ENCODE measurements at regions not wholly inside any gene's neighbourhood (a gene's known extent, or its start where the extent isn't known, plus 50 kb on each side); places are given as distances from the start of the nearest gene placed in this dataset.

- no peaks in the 10 kb centered on the region for H3K27me3 ChIP-seq (ENCODE audit: control insufficient read depth, low read length)
- no peak overlapping the region for H3K27ac ChIP-seq (ENCODE audit: low read depth, low read length)
- no peaks in the 10 kb centered on the region for H3K4me1 ChIP-seq (ENCODE audit: control insufficient read depth, low read length)
- no peaks in the 10 kb centered on the region for H4K20me1 ChIP-seq (ENCODE audit: control insufficient read depth, insufficient read depth, low read depth, low read length)
- TF ChIP-seq CTCF (IDR thresholded peaks at IDR 0.05; ENCODE audit: low read depth, low read length, poor library complexity, severe bottlenecking) (no peak), EZH2phosphoT487 (IDR thresholded peaks at IDR 0.05; ENCODE audit: borderline replicate concordance, low read length) (no peak)
- H3F3A ChIP-seq (ENCODE audit: control insufficient read depth, insufficient read depth), result no peaks in the 10 kb centered on the region
- no peaks in the 10 kb centered on the region for H3K9me2 ChIP-seq (replicated peaks; ENCODE audit: control insufficient read depth, low read length)
- H3K9me3 ChIP-seq (ENCODE audit: control insufficient read depth, insufficient read depth, low read length), result no peaks in the 10 kb centered on the region
- H3K79me2 ChIP-seq (ENCODE audit: control insufficient read depth, low read length), result no peaks in the 10 kb centered on the region
- no peaks in the 10 kb centered on the region for H3K36me3 ChIP-seq (ENCODE audit: control insufficient read depth, low read length)
- H3K4me3 ChIP-seq (ENCODE audit: low read length), result no peak overlapping the region
- H3K4me2 ChIP-seq (ENCODE audit: low read length), result no peak overlapping the region
Observed at GRCh38 chr18:64295839-64296238, 147.0 kb upstream of the LINC00305 start.

DNA sequence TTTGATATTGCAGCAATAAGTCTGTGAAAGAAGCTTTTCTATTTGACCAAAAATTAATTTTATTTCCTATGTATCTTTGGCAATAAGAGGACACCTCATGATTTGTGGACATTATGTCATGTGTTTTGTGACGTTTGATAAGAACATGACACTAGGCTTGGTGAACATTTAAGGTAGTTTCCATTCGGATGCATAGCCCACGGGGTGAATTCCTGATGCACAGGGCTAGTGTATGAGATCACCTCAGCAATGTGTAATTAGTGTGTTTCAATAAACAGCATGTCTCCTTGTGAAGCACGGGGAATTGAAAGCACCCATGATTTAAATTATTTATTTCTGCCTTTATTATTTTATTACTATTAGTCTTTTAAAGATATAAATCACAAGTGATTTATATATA, 146.1 kb upstream of the LINC00305 start:
- Histone ChIP-seq H3K4me3 (ENCODE audit: low read length) (no peak overlapping the region), H3K27ac (ENCODE audit: low read depth, low read length) (no peak overlapping the region), H3K79me2 (ENCODE audit: control insufficient read depth, low read length) (no peaks in the 10 kb centered on the region), H3K9me3 (ENCODE audit: control insufficient read depth, insufficient read depth, low read length) (no peaks in the 10 kb centered on the region), H4K20me1 (ENCODE audit: control insufficient read depth, insufficient read depth, low read depth, low read length) (no peaks in the 10 kb centered on the region), H3K4me2 (ENCODE audit: low read length) (no peak overlapping the region), H3K36me3 (ENCODE audit: control insufficient read depth, low read length) (no peaks in the 10 kb centered on the region), H3K27me3 (ENCODE audit: control insufficient read depth, low read length) (no peaks in the 10 kb centered on the region), H3K4me1 (ENCODE audit: control insufficient read depth, low read length) (no peaks in the 10 kb centered on the region), H3F3A (ENCODE audit: control insufficient read depth, insufficient read depth) (no peaks in the 10 kb centered on the region), H3K9me2 (replicated peaks; ENCODE audit: control insufficient read depth, low read length) (no peaks in the 10 kb centered on the region)
- no peak for TF ChIP-seq CTCF (IDR thresholded peaks at IDR 0.05; ENCODE audit: low read depth, low read length, poor library complexity, severe bottlenecking)
- TF ChIP-seq EZH2phosphoT487 (IDR thresholded peaks at IDR 0.05; ENCODE audit: borderline replicate concordance, low read length), result no peak

DNA sequence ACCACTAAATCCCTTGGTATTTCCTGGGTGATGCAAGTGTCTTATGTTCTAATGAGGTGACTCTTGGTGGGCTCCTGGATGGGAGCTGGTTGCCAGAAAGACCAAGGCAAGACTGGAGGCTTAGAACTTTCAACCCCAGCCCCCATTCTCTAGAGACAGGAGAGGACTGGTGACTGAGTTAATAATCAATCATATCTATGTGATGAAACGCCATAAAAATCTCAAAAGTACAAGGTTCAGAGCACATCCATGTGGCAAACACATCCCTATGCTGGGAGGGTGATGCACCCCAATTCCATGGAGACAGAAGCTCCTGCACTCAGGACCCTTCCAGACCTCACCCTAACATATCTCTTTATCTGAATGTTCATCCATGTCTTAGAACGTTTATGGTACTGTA, 139.5 kb upstream of the LINC00305 start:
- TF ChIP-seq EZH2phosphoT487 (IDR thresholded peaks at IDR 0.05; ENCODE audit: borderline replicate concordance, low read length) (no peak), CTCF (IDR thresholded peaks at IDR 0.05; ENCODE audit: low read depth, low read length, poor library complexity, severe bottlenecking) (no peak)
- H3K4me3 ChIP-seq (ENCODE audit: low read length), result no peak overlapping the region
- H3K4me1 ChIP-seq (ENCODE audit: control insufficient read depth, low read length), result no peaks in the 10 kb centered on the region
- no peaks in the 10 kb centered on the region for H3F3A ChIP-seq (ENCODE audit: control insufficient read depth, insufficient read depth)
- H3K27ac ChIP-seq (ENCODE audit: low read depth, low read length), result no peak overlapping the region
- no peaks in the 10 kb centered on the region for H3K9me3 ChIP-seq (ENCODE audit: control insufficient read depth, insufficient read depth, low read length)
- H3K79me2 ChIP-seq (ENCODE audit: control insufficient read depth, low read length), result no peaks in the 10 kb centered on the region
- no peaks in the 10 kb centered on the region for H4K20me1 ChIP-seq (ENCODE audit: control insufficient read depth, insufficient read depth, low read depth, low read length)
- no peaks in the 10 kb centered on the region for H3K27me3 ChIP-seq (ENCODE audit: control insufficient read depth, low read length)
- H3K36me3 ChIP-seq (ENCODE audit: control insufficient read depth, low read length), result no peaks in the 10 kb centered on the region
- H3K9me2 ChIP-seq (replicated peaks; ENCODE audit: control insufficient read depth, low read length), result no peaks in the 10 kb centered on the region
- H3K4me2 ChIP-seq (ENCODE audit: low read length), result no peak overlapping the region

- Histone ChIP-seq H3K36me3 (ENCODE audit: control insufficient read depth, low read length) (no peaks in the 10 kb centered on the region), H3K79me2 (ENCODE audit: control insufficient read depth, low read length) (no peaks in the 10 kb centered on the region), H3K4me2 (ENCODE audit: low read length) (no peak overlapping the region), H3K9me2 (replicated peaks; ENCODE audit: control insufficient read depth, low read length) (no peaks in the 10 kb centered on the region), H3K4me1 (ENCODE audit: control insufficient read depth, low read length) (no peaks in the 10 kb centered on the region), H4K20me1 (ENCODE audit: control insufficient read depth, insufficient read depth, low read depth, low read length) (no peaks in the 10 kb centered on the region), H3K27ac (ENCODE audit: low read depth, low read length) (no peak overlapping the region), H3F3A (ENCODE audit: control insufficient read depth, insufficient read depth) (no peaks in the 10 kb centered on the region), H3K9me3 (ENCODE audit: control insufficient read depth, insufficient read depth, low read length) (no peaks in the 10 kb centered on the region), H3K27me3 (ENCODE audit: control insufficient read depth, low read length) (no peaks in the 10 kb centered on the region), H3K4me3 (ENCODE audit: low read length) (no peak overlapping the region)
- TF ChIP-seq EZH2phosphoT487 (IDR thresholded peaks at IDR 0.05; ENCODE audit: borderline replicate concordance, low read length), result no peak
- no peak for TF ChIP-seq CTCF (IDR thresholded peaks at IDR 0.05; ENCODE audit: low read depth, low read length, poor library complexity, severe bottlenecking)
Observed at GRCh38 chr18:64287926-64288325, 139.0 kb upstream of the LINC00305 start.
